ENCODE measurements at regions not wholly inside any gene's neighbourhood (a gene's known extent, or its start where the extent isn't known, plus 50 kb on each side); places are given as distances from the start of the nearest gene placed in this dataset.
"Not testable (repeated sequence)": the region's sequence is repeated elsewhere in the genome, so short reads cannot be mapped to it uniquely, and the experiment has no call there.

DNA sequence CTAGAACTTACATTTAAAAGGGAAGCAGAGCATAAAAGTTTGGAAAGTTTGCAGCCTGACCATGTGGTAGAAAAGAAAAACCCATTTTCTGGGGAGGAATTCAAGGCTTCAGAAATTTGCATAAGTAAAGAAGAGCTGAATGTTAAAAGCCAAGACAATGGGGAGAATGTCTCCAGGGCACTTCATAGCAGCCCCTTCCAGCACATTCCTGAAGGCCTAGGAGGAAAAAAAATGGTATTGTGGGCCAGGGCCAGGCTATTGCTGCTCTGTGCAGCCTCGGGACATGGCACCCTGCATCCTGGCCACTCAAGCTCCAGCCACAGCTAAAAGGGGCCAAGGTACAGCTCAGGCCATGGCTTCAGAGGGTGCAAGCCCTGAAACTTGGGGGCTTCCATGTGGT lies 474.2 kb upstream of the MDGA2 start:
- DNase-seq = not testable (repeated sequence)

DNA sequence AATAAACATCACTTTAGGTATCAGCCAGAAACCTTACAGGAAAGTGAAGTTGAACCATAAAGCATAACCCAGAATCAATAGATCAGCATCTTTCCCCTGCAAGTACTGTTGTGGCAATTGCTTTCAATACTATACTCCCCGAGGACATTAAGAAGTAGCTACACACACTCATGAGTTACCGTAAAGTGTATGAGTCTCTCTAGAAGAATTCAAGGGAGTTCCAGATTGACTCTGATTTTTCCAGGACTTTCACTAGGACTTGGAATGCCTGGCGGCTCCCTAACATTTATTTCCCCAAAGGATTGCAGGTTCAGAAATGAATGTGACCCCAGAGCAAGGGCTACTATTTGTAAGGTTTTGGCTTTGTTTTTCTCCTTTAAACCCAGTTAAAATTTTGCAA lies 465.4 kb upstream of the MDGA2 start:
- DNase-seq = no peak

DNA sequence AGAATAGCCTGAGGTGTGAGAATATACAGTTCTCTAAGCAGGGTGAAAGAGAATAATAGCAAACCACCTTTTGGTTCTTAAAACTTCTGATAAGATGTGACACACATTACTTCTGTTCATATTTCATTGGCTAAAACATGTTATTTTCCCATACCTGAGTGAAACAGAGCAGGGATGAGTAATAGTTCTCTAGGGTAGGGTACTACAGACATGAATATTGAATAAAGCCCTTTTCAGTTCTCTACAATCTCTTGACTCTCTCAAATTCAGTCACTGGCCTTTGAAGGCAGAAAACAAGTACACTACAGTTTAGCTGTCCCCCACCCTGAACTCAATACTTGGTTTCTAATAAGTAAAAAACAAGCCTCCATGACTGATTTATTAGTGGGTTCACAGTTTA lies 454.1 kb upstream of the MDGA2 start:
- no peak for DNase-seq

DNA sequence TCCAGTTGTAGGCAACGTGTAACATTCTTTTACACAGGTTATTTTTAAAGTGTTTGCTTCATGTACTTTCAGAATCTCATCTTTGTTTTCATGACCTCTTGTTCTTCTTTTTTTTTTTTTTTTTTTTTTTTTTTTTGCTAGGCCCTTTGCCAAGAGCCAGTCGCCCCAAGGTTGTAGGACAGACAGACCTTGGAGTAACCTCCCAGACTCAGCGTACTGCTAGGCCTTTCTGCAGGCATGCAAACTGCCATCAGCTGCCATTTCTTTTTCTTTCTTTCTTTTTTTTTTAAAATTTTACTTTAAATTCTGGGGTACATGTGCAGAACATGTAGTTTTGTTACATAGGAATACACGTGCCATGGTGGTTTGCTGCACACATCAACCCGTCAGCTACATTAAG lies 452.3 kb upstream of the MDGA2 start:
- no peak for DNase-seq

DNA sequence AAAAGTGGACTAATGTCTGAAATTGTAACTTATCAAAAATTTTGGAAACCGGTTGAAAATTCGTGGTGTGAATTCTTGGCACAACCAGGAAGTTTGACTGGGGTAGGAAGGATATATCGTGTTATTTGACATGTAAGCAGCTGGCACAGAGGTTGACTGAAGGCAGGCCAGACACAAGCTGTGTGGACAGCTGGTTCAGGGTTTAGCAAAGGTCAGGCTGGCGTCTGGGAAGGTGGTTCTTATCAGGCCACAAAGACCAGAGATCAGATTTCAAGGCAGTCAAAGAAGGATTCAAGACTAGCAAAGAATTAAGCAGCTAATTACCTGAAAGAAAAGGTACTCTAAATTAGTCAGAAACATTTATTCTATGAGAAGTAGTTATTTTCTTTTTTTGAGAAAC lies 450.2 kb upstream of the MDGA2 start:
- no peak for DNase-seq

DNA sequence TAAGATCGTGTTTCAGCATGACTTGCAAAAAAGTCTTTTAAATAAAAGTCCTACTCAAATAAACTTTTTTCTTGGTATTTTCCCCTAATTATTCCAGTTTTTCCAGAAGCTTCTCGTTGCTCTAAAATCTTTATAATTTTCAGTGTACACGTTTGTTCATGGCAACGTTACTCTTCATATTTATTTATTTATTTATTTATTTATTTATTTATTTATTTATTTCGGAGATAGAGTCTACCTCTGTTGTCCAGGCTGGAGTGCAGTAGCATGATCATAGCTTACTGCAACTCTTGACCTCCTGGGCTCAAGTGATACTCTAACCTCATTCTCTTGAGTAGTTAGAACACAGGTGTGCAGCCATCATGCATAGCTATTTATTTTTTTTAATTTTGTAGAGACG lies 438.3 kb upstream of the MDGA2 start:
- DNase-seq = no peak

DNA sequence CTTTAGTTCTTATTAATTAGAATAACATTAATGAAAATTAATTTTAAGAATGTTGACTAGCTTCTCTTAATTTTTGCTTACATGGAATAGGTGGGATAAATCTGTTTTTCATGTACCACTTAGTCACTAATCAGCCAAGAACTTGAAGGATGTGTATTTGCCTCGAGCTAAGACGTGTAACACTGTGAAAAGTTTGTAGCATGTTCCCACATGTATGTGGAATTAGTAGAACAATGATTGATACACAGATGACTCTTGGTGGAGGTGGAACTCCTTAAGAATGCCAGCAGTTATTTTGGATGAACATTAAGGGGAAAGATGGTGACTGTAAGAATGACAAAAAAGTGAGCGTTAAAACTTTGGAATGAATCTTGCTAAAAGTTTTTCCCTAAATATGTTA lies 435.7 kb upstream of the MDGA2 start:
- DNase-seq = no peak

DNA sequence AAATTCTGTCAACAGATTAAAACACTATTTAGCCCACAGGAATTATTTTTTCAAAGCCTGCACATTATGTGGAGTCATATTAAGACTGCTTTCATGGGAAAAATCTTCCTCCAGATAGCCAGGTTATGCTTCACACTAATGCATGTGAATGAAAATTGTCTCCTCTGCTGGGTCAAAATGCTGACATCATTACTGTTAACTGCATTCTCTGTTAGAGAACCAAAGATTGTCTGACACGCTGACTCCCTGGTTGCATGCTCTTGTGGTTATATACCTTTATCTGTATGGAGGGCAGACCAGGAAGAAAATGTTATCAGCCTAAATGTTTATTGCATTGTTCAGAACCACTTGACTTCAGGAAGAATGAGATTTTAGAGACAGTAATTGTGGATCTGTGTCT lies 432.2 kb upstream of the MDGA2 start:
- DNase-seq = no peak

DNA sequence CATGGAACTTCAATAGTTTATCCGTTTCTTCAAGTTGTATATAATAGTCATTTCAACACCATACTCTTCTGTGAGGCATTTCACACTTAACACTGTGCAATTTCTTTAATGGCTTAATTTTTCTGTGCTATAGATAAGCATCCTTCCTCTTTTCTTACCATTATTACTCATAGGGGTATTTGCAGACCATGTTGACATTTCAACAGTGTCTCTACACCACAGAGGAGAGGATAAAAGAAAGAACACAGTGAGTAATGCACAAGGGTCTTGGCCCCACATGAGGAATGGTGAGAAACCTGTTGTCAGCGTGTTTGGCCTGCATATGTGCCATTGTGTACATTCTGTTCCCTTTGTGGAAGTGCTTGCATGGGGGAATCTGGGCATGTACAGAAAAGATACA lies 421.5 kb upstream of the MDGA2 start:
- no peak for DNase-seq

DNA sequence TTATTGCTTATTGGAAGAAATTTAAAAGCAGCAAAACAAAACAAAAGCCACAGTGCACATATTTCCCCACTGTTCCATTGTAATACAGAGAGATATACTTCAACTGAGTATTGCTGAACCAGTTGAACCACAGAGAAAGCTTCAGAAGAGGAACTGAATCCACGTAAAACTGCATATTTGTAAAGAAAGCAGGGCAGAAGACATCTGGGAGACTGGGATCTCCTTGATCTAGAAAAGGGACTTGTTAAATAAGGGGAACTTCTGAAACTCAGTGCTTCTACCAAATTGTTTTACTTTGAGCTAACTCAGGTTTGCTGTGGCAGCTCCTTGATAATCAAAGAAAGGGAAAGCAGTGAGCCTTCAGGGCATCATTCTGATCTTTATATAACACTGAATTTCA lies 411.1 kb upstream of the MDGA2 start:
- no peak for DNase-seq

DNA sequence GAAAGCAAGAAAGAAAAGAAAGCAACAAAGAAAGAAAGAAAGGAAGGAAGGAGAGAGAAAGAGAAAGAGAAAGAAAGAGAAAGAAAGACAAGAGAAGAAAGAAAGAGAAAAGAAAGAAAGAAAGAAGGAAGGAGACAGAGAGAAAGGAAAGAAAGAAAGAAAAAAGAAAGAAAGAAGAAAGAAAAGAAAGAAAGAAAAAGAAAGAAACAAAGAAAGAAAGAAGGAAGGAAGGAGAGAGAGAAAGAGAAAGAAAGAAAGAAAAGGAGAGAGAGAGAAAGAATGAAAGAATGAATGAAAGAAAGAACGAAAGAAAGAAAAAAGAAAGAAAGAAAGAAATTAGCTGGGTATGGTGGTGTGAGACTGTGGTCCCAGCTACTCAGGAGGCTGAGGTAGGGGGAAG lies 400.1 kb upstream of the MDGA2 start:
- DNase-seq = no peak

DNA sequence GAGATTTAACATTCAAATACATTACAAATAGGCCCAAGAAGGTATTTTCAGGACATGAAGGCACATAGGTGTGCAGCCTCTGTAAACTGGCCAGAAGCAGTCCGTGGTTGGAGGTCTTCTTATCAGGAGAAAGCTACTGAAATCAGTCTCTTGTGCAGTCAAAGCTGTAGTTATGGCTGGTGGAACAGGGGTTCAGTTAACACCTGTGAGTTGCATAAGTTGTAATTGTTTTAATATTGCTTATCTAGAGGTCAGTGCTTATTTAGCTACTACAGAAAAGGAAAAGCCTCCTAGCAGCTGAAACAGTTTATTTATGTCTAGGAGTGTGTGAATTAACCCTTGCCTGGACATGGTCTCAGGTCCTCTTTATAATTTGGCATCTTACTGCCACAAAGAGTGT lies 377.6 kb upstream of the MDGA2 start:
- DNase-seq = no peak

DNA sequence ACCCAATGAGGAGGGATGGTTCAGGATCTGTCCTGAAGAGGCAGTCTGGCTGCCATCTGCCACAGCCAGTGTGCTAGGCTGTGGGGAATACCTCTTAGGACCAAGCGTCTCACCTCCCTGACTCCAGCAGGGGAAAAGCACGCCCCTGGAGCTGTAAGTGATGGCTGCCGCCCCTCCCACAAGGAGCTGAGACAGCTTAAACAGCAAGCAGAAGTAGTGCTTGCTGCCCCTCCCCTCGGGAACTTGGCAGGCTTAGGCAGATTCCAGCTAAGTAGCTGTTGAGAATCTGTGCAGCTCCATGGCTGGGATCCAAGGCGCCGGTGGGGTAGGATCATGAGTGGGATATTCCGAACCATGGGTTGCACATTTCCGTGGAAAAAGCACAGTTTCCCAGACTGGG lies 360.4 kb upstream of the MDGA2 start:
- no peak for DNase-seq

DNA sequence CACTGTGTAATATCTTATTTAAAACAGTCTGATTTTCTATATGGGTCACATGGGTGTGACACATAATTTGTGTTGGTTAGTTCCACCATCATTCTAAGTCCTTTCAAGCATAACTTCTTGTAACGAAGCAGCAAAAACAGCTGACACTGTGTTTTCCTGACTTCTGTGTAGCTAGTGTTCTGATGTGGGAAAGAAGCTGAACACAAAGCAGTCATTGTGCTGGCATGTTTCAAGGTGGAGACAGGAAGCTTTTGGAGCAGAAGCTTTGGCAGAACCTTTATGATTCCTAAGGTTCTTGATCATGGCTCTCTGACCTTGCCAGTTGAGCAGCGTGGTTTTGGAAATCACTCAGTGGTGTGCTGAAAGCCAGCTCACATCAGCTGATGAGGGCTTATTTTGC lies 351.7 kb upstream of the MDGA2 start:
- no peak for DNase-seq

DNA sequence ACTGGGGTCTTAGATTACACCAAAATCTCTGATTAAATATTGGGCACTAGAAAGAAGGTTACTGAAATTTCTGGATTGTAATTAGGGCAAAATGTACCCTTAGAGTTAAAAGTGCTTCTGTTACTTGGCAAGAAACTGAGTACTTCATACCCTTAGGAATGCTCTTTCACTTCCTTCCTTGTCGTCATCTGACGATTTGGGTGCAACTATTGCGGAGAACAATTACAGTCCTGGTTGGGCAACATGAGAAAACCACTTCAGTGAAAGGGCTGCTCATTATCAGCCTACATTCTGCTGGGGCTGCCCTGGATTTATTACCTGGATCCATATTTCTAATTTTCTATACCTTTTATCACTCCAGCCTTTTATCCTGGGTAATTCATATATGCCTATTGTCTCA lies 348.5 kb upstream of the MDGA2 start:
- no peak for DNase-seq

DNA sequence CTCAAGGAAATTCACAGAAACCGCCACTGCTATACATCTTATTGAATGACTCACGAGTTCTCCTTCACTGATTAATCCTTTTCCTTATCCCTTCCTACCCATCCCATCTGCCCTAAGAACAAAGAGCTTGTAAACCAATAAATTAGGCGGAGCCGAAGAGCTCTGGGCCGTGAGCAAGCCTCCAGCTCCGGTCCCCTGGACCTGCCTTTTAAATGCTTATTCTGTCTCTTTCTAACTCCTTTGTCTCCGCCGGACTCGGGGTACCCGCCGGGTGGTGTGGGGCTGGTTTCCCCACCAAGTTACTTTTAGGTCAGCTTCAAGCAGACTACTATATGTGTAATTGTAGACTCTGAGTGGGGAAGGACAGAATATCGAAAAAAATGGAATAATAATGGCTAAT lies 336.1 kb upstream of the MDGA2 start:
- DNase-seq = not testable (repeated sequence)

DNA sequence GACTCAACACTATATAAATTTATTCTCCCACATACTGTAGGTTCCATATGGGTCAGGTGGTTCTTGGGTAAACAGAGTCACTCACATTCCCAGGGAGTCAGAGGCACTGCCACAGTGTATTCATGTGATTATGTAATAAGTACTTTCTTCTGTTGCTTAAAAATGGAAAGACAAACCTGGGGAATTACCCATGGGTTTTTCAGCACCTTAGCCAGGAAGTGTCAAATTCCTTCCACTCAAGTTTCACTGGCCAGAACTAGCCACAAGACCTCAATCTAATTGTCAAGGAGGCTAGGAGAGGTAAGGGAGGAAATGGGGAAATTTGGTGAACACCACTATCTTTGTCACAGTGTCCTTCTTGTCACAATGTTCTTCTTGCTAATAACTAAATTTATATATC lies 333.2 kb upstream of the MDGA2 start:
- no peak for DNase-seq

DNA sequence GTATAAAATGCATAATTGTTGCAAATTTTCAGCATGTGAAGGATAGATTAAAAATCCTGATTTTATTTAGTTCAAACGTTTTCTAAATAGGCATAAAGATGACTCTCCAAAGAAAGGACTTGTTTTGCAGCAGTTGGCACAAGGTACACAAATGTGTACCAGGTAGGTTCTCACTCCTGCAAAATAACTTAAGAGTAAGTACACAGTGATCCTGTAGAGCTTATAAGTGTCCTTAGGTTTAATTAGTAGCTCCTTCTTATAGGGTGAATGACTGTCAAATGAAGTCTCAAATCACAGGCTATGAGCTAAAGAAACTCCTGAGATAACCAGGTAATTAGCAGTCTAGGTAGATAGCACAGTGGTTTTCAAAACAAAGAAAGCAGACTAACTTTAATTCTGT lies 330.6 kb upstream of the MDGA2 start:
- DNase-seq = no peak

DNA sequence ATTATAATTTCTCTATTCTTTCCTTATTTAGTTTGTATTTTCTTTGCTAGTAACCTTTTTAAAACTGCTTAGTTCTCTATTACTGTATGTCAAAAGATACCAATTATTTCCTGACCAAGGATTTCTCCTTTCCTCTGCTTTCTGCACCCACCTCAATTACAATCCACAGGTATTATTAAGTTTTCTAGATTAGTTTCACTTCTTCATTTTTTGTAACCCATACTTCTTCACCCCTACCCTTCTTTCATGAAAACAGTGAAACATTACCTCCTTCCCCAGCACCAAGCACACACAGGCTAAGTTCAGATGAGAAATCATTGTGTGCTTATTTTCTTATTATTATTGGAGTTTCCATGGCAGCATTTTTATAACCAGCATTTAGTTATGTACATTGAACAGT lies 318.5 kb upstream of the MDGA2 start:
- DNase-seq = no peak

DNA sequence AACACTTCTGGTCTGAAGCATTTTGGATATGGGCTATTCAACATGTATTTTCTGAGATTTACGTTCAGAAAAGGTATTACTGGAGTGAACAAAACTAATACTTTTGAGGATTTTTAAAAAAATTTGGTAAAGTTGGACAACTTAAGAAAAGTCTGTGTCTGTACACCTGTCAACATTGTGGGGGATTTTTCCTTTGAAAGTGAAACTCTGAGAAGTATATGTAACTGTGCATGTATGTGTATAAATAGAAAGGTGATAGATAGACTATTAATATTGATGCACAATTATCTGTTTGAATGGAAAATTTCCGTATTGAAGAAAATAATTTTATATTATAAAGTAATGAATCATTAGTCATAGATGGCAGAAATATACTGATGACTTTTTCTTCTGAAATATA lies 312.8 kb upstream of the MDGA2 start:
- DNase-seq = no peak

DNA sequence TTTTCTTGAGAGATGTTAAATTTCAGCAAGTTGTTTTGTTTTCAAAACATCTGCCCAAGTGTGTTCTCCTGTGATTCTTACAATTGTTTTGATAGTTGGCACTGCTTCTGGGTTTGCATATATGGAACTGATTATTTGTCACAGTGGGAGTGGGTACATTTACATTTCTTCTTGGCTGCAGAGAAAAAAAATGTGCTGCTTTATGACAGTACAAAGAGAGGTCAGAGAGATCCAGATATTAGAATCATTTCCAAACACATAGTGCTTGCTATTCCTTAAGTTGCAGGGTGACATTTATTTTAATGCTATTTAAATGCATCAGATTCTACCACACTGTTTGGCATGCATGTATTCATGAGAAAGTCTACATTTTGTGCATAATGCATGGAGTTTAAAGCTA lies 303.5 kb upstream of the MDGA2 start:
- no peak for DNase-seq

DNA sequence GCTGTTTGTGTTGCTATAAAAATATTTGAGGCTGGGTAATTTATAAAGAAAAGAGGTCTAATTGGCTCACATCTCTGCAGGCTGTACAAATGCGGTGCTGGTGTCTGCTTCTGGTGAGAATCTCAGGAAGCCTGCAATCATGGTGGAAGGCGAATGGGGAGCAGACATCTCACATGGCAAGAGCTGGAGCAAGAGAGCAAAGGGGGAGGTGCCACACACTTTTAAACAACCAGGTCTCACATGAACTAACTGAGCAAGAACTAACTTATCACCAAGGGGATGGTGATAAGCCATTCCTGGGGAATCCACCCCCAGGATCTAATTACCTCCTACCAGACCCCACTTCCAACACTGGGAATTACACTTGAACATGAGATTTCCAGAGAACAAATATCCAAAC lies 300.7 kb upstream of the MDGA2 start:
- no peak for DNase-seq

DNA sequence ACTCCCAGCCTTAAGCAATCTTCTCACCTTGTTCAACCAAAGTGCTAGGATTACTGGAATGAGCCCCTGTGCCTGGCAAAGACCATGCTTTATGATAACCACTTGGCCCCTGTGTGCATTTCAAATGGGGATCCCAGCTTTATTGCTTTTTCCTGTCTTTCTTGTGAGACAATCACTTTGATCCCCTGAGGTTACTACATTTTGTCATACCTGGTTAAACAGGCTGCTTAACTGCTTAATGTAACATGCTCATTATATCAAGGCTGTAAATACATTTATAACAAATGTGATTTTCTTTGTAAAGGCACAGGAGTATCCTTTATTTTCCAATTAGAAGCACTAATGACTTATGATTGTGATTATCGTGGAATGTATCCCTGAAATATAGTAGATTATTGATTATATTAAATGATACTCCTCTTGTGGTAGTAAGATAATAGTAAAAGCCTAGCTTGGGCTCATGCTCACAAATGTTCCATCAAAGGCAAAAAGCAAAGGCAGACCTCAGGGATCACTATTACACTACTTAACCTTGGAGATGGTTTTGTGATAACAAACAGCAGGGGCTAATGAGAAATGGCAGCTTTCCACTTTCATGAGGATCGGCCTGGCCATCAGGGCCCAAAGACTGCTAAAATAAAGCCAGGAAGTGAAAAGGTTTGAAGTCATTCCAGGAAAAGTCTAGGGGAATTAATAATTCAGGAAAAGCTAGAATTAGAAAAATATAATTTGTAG lies 290.8 kb upstream of the MDGA2 start:
- DNase-seq = no peak

DNA sequence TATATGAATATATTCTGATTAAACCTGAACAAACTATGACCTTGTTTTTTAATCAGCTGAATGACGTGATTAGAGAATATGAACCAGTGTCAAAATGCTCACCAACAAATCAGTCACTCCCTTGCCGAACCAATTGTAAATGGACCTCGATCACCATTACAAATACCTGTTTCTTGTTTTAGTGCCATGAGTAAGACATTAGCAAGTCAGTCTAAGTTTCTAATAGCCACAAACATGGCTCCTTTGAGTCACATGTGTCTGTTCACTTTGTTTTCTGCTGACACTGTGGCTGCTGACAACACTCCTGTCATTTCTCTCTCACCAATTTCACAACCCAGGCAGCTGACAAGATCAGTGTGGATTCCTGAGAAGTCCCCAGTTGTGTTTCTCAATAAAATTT lies 286.2 kb upstream of the MDGA2 start:
- DNase-seq = no peak

DNA sequence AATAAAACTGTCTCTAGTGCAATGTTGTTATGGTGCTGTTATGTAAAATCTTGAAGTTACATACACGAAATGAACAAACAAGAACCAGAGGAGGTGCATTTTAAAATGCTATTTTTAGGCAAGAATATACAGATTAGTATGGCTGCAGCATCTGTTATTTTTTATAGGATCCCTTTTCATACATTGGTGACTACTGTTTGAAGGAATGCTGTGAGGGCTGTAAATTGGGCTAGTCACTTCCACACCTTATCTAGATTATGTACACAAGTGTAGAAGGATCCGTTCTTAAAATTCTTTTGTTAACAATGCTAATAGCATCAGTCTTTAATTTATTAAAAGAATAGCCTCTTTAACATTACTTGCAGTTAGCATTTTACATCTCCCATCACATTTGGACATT lies 284.3 kb upstream of the MDGA2 start:
- no peak for DNase-seq

DNA sequence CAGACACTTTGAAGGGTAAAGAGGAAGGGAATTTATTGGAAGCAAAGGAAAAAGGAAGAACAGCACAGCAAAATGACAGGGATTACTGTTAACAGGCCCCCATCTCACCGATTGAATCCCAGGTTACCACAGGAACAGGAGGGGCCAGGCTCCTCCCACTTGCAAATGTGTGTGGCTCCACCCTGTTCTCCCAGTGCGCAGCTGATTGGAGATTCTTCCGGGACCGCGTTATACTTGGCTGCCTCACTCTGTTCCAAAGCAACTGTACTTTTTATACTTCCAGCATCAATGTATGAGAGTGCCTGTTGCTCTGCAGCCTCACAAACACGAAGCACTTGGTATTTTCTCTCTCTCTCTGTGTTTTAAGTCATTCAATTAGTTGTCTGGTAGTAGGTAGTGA lies 273.6 kb upstream of the MDGA2 start:
- no peak for DNase-seq

Data from NCI-H1417 treated with DMSO at 0.1 percent for 48 hours (cell line).